Aorta (tissue), 5 donors: ENCODE measurements at regions not wholly inside any gene's neighbourhood (a gene's known extent, or its start where the extent isn't known, plus 50 kb on each side); places are given as distances from the start of the nearest gene placed in this dataset.

Experiments
- ATAC-seq: fragments of 200-7000 bp; cut with Tn5 transposase; one replicate; pipeline ENCODE4 v1.9.1; 2022; ENCODE audit warnings: moderate library complexity; ENCODE audit not compliant: low FRiP score
- DNase-seq, 2 donors: peaks; one replicate each; pipeline ENCODE4 v3.0.0-alpha.2; 2020
- H3K27ac ChIP-seq, 2 donors: one replicate each; pipeline ENCODE4 v1.5.1; 2013; ENCODE audit warnings: low read length in 2 of 2, mild to moderate bottlenecking in 2 of 2, moderate library complexity in 2 of 2, control low read depth in 1 of 2, inconsistent platforms in 1 of 2, low read depth in 1 of 2
- H3K27me3 ChIP-seq, 2 donors: one replicate each; pipeline ENCODE4 v1.6.1; 2013; ENCODE audit warnings: control low read depth in 1 of 2, low read length in 1 of 2, mild to moderate bottlenecking in 1 of 2, moderate library complexity in 1 of 2; ENCODE audit not compliant: insufficient read depth in 2 of 2, control insufficient read depth in 1 of 2
- H3K36me3 ChIP-seq, 2 donors: one replicate each; pipeline ENCODE4 v1.6.1; 2013; ENCODE audit warnings: control low read depth in 1 of 2, low read length in 1 of 2, mild to moderate bottlenecking in 1 of 2; ENCODE audit not compliant: insufficient read depth in 2 of 2, control insufficient read depth in 1 of 2
- H3K4me1 ChIP-seq, 2 donors: one replicate each; pipeline ENCODE4 v1.6.1; 2013; ENCODE audit warnings: low read length in 2 of 2, control low read depth in 1 of 2, mild to moderate bottlenecking in 1 of 2, moderate library complexity in 1 of 2; ENCODE audit not compliant: insufficient read depth in 2 of 2, control insufficient read depth in 1 of 2
- H3K4me3 ChIP-seq, 2 donors: one replicate each; pipeline ENCODE4 v1.5.1; 2013; ENCODE audit warnings: low read length in 2 of 2, control low read depth in 1 of 2, mild to moderate bottlenecking in 1 of 2
- H3K9me3 ChIP-seq: one replicate; pipeline ENCODE4 v1.6.1; 2013; ENCODE audit warnings: mild to moderate bottlenecking, low read length; ENCODE audit not compliant: control insufficient read depth
- WGBS, 2 donors: extraction: QIAGEN DNeasy Blood & Tissue Kit; methylation state at CpG; one replicate each; pipeline ENCODE4 v1.1.7; 2013; 5-methylcytosine and 5-hydroxymethylcytosine counted together
- intact Hi-C, 2 donors: fragments of 100-400 bp; cut with DNase I; formaldehyde crosslinking; loops; one replicate each; pipeline versions ENCODE4 v1.14.2 to v1.15.0; 2022
- donor health status: healthy with polysubstance abuse.
- donor health status: Bipolar disorder and iron deficiency.
- donor health status: DM: no; HTN: no; CAD: no.
- donor health status: DM: no; HTN: no; CAD: no.
- donor health status: DM: yes; HTN: yes; CAD: no.

DNA sequence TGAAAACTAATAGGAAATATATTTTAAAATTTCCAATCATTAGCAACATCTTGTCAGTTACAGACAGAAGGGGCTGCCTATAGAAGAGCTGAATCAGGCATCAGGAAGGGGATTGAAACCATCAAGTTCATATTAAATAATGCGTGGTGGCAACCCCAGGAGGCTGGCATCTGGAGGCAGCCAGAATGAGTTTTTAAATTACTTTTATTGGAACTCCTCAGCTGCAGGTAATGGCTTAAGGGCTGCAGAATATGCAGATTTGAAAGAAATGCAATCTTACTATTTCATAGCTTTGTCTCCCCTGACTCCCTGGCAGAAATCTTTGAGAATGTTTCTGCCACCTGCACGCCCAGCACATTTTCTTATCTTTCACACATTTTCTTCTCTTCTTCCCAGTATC lies 711.6 kb downstream of the PCDH19 start:
- 62 to 78% methylated on average over 2 of the region's 2 CpGs for WGBS, 2 donors
- Histone ChIP-seq H3K36me3 (no peaks in the 10 kb centered on the region), H3K4me1 (no peaks in the 10 kb centered on the region), H3K4me3 (no peak overlapping the region), H3K9me3 (no peaks in the 10 kb centered on the region), H3K27ac (no peak overlapping the region), H3K27me3 (no peaks in the 10 kb centered on the region)
- intact Hi-C loops = no loop called here
- ATAC-seq (no peak), DNase-seq (no peak)

DNA sequence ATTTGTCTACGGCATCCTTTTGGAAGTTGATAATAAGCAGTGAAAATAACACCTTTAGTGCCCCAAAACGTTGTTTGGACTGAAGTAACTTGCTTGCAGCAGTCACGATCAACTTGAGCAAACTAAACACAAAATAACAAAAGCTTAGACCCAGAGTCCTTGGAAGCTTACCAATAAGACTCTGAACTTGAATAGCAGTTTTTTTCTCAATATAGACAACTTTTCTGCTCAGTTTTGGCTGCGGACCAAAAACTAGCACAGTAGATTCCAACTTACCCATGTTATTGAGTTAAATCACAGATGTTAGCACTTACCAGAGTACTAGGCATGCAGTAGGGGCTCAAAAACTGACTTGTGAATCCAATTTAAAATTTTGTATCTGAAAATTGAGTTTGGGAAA lies 746.9 kb downstream of the PCDH19 start:
- WGBS, 2 donors = 55 to 61% methylated on average over 4 of the region's 4 CpGs
- DNase-seq (no peak), ATAC-seq (no peak)
- H3K4me1 ChIP-seq = no peaks in the 10 kb centered on the region
- H3K27ac ChIP-seq = no peak overlapping the region
- H3K27me3 ChIP-seq = no peaks in the 10 kb centered on the region
- H3K9me3 ChIP-seq = no peaks in the 10 kb centered on the region
- intact Hi-C loops = no loop called here
- H3K4me3 ChIP-seq = no peak overlapping the region
- no peaks in the 10 kb centered on the region for H3K36me3 ChIP-seq

DNA sequence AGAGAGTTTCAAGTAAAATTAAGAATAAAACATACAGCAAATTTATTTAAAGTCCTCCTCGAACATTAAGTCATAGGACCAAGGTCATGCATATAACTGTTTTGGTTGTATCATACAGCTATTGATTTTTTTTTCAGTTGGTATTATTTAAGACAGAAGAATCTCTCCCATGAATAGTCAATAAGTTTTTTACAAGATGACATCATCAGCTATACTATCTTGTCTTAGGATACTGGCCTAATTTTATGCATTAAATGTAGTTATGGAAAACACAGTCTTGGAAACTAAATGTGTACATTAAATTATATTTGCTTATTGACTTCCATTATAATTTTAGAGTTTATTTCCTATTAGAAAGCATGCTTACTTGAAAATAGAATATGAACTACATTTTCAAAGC lies 755.9 kb downstream of the PCDH19 start:
- no peaks in the 10 kb centered on the region for H3K27me3 ChIP-seq
- WGBS, 2 donors = 71 to 81% methylated on average over 1 of the region's 1 CpG
- no peaks in the 10 kb centered on the region for H3K9me3 ChIP-seq
- H3K27ac ChIP-seq = no peak overlapping the region
- DNase-seq (no peak), ATAC-seq (no peak)
- intact Hi-C loops = no loop called here
- H3K36me3 ChIP-seq = no peaks in the 10 kb centered on the region
- no peak overlapping the region for H3K4me3 ChIP-seq
- H3K4me1 ChIP-seq = no peaks in the 10 kb centered on the region

DNA sequence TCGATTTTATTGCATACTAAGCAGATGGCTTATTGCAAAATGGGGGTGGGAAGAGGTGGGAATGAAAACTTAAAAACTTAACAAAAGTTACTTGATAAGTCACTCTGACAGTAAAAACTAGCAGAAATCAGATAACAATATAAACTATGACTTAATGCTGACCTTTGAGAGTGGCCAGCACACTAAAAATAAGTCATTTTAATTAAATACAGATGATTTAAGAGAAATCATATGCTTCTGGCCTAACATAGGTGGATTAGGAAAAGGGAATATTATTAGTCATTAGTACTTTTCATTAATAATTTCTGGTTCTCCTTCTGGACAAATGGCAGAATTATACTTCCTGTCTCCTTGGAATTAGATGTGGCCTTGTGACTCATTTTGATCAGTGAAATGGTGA lies 756.7 kb downstream of the PCDH19 start:
- H3K36me3 ChIP-seq = no peaks in the 10 kb centered on the region
- intact Hi-C loops = no loop called here
- DNase-seq = no peak
- no peaks in the 10 kb centered on the region for H3K9me3 ChIP-seq
- H3K4me1 ChIP-seq = no peaks in the 10 kb centered on the region
- H3K4me3 ChIP-seq = no peak overlapping the region
- no peak for ATAC-seq
- H3K27ac ChIP-seq = no peak overlapping the region
- H3K27me3 ChIP-seq = no peaks in the 10 kb centered on the region
- WGBS, 2 donors = 67 to 88% methylated on average over 1 of the region's 1 CpG

DNA sequence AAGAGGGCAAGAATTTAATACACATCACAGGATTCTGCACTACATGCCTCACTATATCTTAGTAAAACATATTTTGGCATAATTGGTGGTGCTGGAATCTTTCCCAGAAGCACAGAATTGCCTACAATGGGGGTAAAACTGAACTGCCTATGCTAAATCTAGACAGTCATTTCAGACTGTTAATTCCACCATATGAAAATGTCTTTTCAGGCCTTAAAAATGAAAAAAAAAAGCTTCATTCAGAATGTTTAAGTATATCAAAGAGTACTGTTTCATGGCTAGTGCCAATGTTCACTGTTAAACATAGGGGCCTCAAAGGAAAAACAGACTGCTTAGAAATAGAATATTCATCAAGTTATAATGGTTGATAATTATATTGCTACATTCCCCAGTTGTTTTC lies 797.0 kb downstream of the PCDH19 start:
- H3K9me3 ChIP-seq = no peaks in the 10 kb centered on the region
- intact Hi-C loops = no loop called here
- no peaks in the 10 kb centered on the region for H3K27me3 ChIP-seq
- no peaks in the 10 kb centered on the region for H3K36me3 ChIP-seq
- no peaks in the 10 kb centered on the region for H3K4me1 ChIP-seq
- DNase-seq (no peak), ATAC-seq (no peak)
- no peak overlapping the region for H3K27ac ChIP-seq
- H3K4me3 ChIP-seq = no peak overlapping the region

DNA sequence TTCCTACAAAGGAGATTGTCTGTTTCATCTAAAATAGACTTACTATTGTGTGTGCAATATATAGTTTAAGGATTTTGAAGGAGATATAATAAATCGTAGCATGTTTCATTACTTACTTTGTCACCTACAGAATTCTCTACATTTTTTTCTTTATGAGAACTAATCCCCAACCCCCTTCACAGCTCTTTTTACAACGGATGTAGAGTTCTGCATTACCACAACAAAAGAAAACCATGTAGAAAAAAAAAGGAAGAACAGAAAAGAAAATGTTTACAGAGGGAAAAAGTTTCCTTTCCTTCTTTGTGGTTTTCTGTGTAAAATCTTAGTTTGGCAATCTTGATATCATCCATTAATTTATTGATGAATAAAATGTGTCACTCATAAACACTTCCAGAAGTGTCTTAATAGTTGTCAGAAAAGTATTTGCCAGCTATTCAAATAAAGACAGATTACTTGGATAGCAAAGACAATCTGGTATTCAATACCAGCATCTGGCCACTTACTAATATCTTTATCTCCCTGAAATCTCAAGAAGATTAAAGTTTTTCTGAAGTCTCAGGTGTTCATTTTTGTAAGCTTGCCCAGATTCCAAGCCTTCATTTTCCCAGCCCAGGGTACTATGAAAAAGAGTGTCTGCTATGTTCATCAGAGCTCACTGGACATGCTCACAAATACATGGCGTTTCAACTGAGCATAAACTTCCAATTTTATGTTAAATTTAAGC lies 806.8 kb downstream of the PCDH19 start:
- WGBS, 2 donors = 27 to 34% methylated on average over 3 of the region's 3 CpGs
- H3K36me3 ChIP-seq = no peaks in the 10 kb centered on the region
- ATAC-seq (no peak), DNase-seq (no peak)
- intact Hi-C loops = no loop called here
- no peak overlapping the region for H3K4me3 ChIP-seq
- H3K4me1 ChIP-seq = no peaks in the 10 kb centered on the region
- no peak overlapping the region for H3K27ac ChIP-seq
- H3K9me3 ChIP-seq = no peaks in the 10 kb centered on the region
- no peaks in the 10 kb centered on the region for H3K27me3 ChIP-seq

DNA sequence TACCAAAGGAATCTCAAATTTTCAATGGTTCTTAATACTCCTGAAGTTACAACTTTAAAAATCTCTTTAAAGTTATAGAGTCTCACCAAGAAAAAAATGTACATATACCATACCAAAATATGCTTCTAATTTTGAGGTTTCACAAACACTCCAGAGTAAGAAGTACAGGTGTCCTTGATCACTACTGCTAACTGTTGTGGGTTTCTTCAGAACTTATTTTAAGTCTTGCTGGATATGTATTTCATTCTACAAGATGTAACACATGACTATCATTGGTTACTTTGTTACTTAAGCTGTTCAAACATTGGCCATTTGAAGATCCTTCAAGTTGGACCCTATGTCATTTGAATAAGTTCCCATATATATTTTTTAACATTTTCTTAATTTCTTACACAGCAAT lies 808.0 kb downstream of the PCDH19 start:
- Histone ChIP-seq H3K36me3 (no peaks in the 10 kb centered on the region), H3K4me3 (no peak overlapping the region), H3K27ac (no peak overlapping the region), H3K9me3 (no peaks in the 10 kb centered on the region), H3K27me3 (no peaks in the 10 kb centered on the region), H3K4me1 (no peaks in the 10 kb centered on the region)
- ATAC-seq (no peak), DNase-seq (no peak)
- intact Hi-C loops = no loop called here

DNA sequence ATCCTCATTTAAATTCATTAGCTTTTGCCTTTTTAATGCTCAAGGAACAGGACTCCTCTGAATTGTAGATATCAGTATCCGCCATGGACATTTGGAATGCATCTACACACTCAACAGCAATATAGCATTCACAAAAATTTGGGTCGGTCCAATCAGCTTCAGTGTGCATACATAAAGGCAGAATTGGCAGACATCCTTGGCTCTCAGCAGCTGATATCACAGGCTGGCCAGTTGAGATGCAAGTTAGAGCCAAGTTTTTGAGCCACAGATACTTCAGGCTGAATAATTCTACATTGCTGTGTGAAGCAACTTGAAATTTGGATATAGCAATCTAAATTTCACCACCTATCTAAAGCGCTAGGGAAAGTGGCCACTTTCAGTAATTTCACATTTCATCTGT lies 821.1 kb downstream of the PCDH19 start:
- intact Hi-C loops = no loop called here
- 49 to 52% methylated on average over 3 of the region's 3 CpGs for WGBS, 2 donors
- Histone ChIP-seq H3K4me3 (no peak overlapping the region), H3K4me1 (no peaks in the 10 kb centered on the region), H3K9me3 (no peaks in the 10 kb centered on the region), H3K27ac (no peak overlapping the region), H3K27me3 (no peaks in the 10 kb centered on the region), H3K36me3 (no peaks in the 10 kb centered on the region)
- no peak for ATAC-seq
- no peak for DNase-seq

DNA sequence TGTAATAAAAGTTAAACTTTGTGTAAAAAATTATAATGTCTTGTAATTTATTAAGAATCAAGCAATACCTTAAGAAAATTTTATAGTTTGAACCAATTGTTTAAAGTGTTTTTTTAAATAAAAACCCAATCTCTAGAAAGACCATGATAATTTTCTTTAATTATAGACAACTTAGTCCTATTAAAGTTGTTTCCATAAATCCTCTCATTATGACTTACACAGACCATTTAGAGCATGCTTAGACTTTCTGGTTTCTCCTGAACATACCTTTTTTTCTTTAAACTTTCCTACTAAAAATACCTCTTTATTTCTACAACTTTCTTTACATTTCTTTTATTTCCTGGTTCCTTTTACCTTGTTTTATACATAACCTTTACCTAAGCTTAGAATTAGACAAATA lies 837.4 kb downstream of the PCDH19 start:
- H3K27ac ChIP-seq = no peak overlapping the region
- intact Hi-C loops = no loop called here
- ATAC-seq = no peak

More for the DNA sequence above, 837.4 kb downstream of the PCDH19 start:
- no peaks in the 10 kb centered on the region for H3K4me1 ChIP-seq
- no peaks in the 10 kb centered on the region for H3K9me3 ChIP-seq
- no peak for DNase-seq
- H3K36me3 ChIP-seq = no peaks in the 10 kb centered on the region
- no peaks in the 10 kb centered on the region for H3K27me3 ChIP-seq
- H3K4me3 ChIP-seq = no peak overlapping the region
